GM23338 (cell line): ENCODE measurements at regions not wholly inside any gene's neighbourhood (a gene's known extent, or its start where the extent isn't known, plus 50 kb on each side); places are given as distances from the start of the nearest gene placed in this dataset.

Source experiments
- ATAC-seq: fragments of 200-7000 bp; cut with Tn5 transposase; 3 replicates; pipeline ENCODE4 v1.9.1; 2020
- DNase-seq: peaks from one replicate; pipeline ENCODE4 v3.0.0-alpha.2; 2015; ENCODE audit warnings: low spot score
- H2AFZ ChIP-seq: fragments of 200-600 bp; sonication (generic); 2 replicates; pipeline ENCODE4 v1.8.0; 2016; ENCODE audit warnings: antibody characterized with exemption, mild to moderate bottlenecking, moderate library complexity
- H3F3A ChIP-seq: fragments of 200-600 bp; sonication (generic); replicated peaks from 2 replicates; pipeline ENCODE4 v1.8.0; 2017; ENCODE audit warnings: antibody characterized with exemption, mixed run types, low read depth
- H3K27ac ChIP-seq: fragments of 200-600 bp; sonication (generic); 2 replicates; pipeline ENCODE4 v1.6.1; 2016; ENCODE audit warnings: low read depth
- H3K27me3 ChIP-seq: fragments of 200-600 bp; sonication (generic); 2 replicates; pipeline ENCODE4 v1.8.0; 2016; ENCODE audit warnings: mild to moderate bottlenecking, mixed run types, moderate library complexity; ENCODE audit not compliant: insufficient read depth
- H3K36me3 ChIP-seq: fragments of 200-600 bp; sonication (generic); 2 replicates; pipeline ENCODE4 v1.8.0; 2016; ENCODE audit warnings: mild to moderate bottlenecking; ENCODE audit not compliant: insufficient read depth
- H3K4me1 ChIP-seq: fragments of 200-600 bp; sonication (generic); 2 replicates; pipeline ENCODE4 v1.8.0; 2016; ENCODE audit warnings: mild to moderate bottlenecking, moderate library complexity; ENCODE audit not compliant: insufficient read depth
- H3K4me2 ChIP-seq: fragments of 200-600 bp; sonication (generic); 2 replicates; pipeline ENCODE4 v1.7.1; 2017; ENCODE audit warnings: mixed run types
- H3K4me3 ChIP-seq: fragments of 200-600 bp; sonication (generic); 2 replicates; pipeline ENCODE4 v1.6.1; 2016; ENCODE audit warnings: mixed run types
- H3K79me2 ChIP-seq: fragments of 200-600 bp; sonication (generic); replicated peaks from 2 replicates; pipeline ENCODE4 v1.8.0; 2017; ENCODE audit warnings: mild to moderate bottlenecking; ENCODE audit not compliant: insufficient read depth
- H3K9me2 ChIP-seq: fragments of 200-600 bp; sonication (generic); 2 replicates; pipeline ENCODE4 v1.8.0; 2017; ENCODE audit not compliant: insufficient read depth
- H4K20me1 ChIP-seq: fragments of 200-600 bp; sonication (generic); replicated peaks from 2 replicates; pipeline ENCODE4 v1.8.0; 2017; ENCODE audit warnings: mild to moderate bottlenecking; ENCODE audit not compliant: insufficient read depth
- H3K27ac Mint-ChIP-seq: 2 replicates; pipeline ENCODE4 v1.8.0; 2020; ENCODE audit warnings: inconsistent platforms, mild to moderate bottlenecking, moderate library complexity, mixed read lengths
- H3K27me3 Mint-ChIP-seq: 3 replicates; pipeline ENCODE4 v1.8.0; 2022; ENCODE audit warnings: low read depth, mild to moderate bottlenecking, moderate library complexity, mixed read lengths, inconsistent platforms; ENCODE audit not compliant: insufficient read depth, poor library complexity
- H3K36me3 Mint-ChIP-seq: 3 replicates; pipeline ENCODE4 v1.8.0; 2021; ENCODE audit warnings: low read depth, mild to moderate bottlenecking, inconsistent platforms, moderate library complexity, mixed read lengths
- H3K4me1 Mint-ChIP-seq: 3 replicates; pipeline ENCODE4 v1.8.0; 2020; ENCODE audit warnings: mild to moderate bottlenecking, inconsistent platforms, mixed read lengths
- H3K4me3 Mint-ChIP-seq: 3 replicates; pipeline ENCODE4 v1.8.0; 2021; ENCODE audit warnings: moderate library complexity, mild to moderate bottlenecking, inconsistent platforms, mixed read lengths
- H3K9me3 Mint-ChIP-seq: 3 replicates; pipeline ENCODE4 v1.8.0; 2020; ENCODE audit warnings: moderate library complexity, mild to moderate bottlenecking, inconsistent platforms, mixed read lengths
- CREB1 ChIP-seq: fragments of 250-450 bp; sonication (Bioruptor Pico); IDR thresholded peaks from 2 replicates; pipeline ENCODE4 v1.5.0; 2020; ENCODE audit warnings: low read depth, mild to moderate bottlenecking, moderate library complexity
- CTCF ChIP-seq, 2 experiments: fragments of 200-600 bp in 1 of 2; sonication (generic) in 1 of 2; conservative IDR thresholded peaks; 2 replicates each; pipeline versions ENCODE4 v1.5.1 to v1.6.1; 2016 to 2017; ENCODE audit warnings: antibody characterized with exemption in 2 of 2, low read depth in 2 of 2, mild to moderate bottlenecking in 2 of 2, moderate library complexity in 1 of 2
- EZH2 ChIP-seq: fragments of 200-600 bp; sonication (generic); IDR thresholded peaks from one replicate; pipeline ENCODE4 v1.8.0; 2017; ENCODE audit warnings: antibody characterized with exemption, mild to moderate bottlenecking, low read depth; ENCODE audit not compliant: unreplicated experiment
- EZH2phosphoT487 ChIP-seq: fragments of 200-600 bp; sonication (generic); IDR thresholded peaks from one replicate; pipeline ENCODE4 v1.8.1; 2018; ENCODE audit warnings: antibody characterized with exemption; ENCODE audit not compliant: unreplicated experiment
- JUNB ChIP-seq: IDR thresholded peaks from one replicate; pipeline ENCODE4 v1.6.1; 2016; ENCODE audit warnings: antibody characterized with exemption; ENCODE audit not compliant: unreplicated experiment
- NANOG ChIP-seq: IDR thresholded peaks from 2 replicates; pipeline ENCODE4 v1.6.1; 2016; ENCODE audit warnings: antibody characterized with exemption, borderline replicate concordance
- POLR2AphosphoS5 ChIP-seq: IDR thresholded peaks from 2 replicates; pipeline ENCODE4 v1.6.1; 2016; ENCODE audit warnings: antibody characterized with exemption, low read depth
- STAT1 ChIP-seq: IDR thresholded peaks from one replicate; pipeline ENCODE4 v1.6.1; 2016; ENCODE audit warnings: antibody characterized with exemption; ENCODE audit not compliant: unreplicated experiment
- ZNF114 ChIP-seq: fragments of 250-450 bp; sonication (Bioruptor Pico); IDR thresholded peaks from 2 replicates; pipeline ENCODE4 v1.5.0; 2020; ENCODE audit warnings: mild to moderate bottlenecking, moderate library complexity
- ZNF331 ChIP-seq: fragments of 250-450 bp; sonication (Bioruptor Pico); IDR thresholded peaks from 2 replicates; pipeline ENCODE4 v1.5.0; 2020; ENCODE audit warnings: low read depth, mild to moderate bottlenecking, moderate library complexity
- ZNF462 ChIP-seq: fragments of 250-450 bp; sonication (Bioruptor Pico); IDR thresholded peaks from 2 replicates; pipeline ENCODE4 v1.5.0; 2020; ENCODE audit warnings: mild to moderate bottlenecking, moderate library complexity
- TF ChIP-seq, protein P1 (sequence below): IDR thresholded peaks from 2 replicates; pipeline ENCODE4 v1.6.1; 2016; ENCODE audit warnings: antibody characterized with exemption
- TF ChIP-seq, protein P2 (sequence below): IDR thresholded peaks from one replicate; pipeline ENCODE4 v1.6.1; 2018; ENCODE audit warnings: antibody characterized with exemption; ENCODE audit not compliant: unreplicated experiment

DNA sequence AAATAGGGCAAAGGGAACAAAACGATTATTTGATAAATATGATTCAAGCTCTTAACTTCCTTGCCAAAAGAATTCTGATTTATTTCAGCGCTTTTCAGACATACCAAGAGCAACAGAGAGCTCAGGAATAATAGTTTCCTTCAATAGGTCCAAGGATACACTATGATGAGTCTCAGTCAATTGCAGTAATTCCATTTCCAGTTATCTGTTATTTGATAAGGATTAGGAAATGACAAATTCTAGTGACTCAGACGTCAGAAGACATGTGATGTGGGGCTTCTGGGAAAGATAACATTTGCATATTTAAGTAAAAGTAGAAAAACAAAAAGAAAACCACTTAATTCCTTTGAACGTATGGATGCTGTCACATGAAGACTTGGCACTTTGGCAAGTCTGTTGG, 1250.8 kb upstream of the CDH18 start:
- Histone ChIP-seq H3K27me3 (no peaks in the 10 kb centered on the region), H3K79me2 (no peaks in the 10 kb centered on the region), H3K4me1 (no peaks in the 10 kb centered on the region), H3F3A (no peaks in the 10 kb centered on the region), H4K20me1 (no peaks in the 10 kb centered on the region), H3K9me2 (no peaks in the 10 kb centered on the region), H2AFZ (no peak overlapping the region), H3K36me3 (no peaks in the 10 kb centered on the region), H3K4me2 (no peak overlapping the region), H3K27ac (no peak overlapping the region), H3K4me3 (no peak overlapping the region)
- DNase-seq (no peak), ATAC-seq (no peak)
- Mint-ChIP-seq H3K27me3 (no peaks in the 10 kb centered on the region), H3K27ac (no peak overlapping the region), H3K9me3 (no peaks in the 10 kb centered on the region), H3K4me3 (no peak overlapping the region), H3K36me3 (no peaks in the 10 kb centered on the region), H3K4me1 (no peaks in the 10 kb centered on the region)
- TF ChIP-seq, protein P1, sequence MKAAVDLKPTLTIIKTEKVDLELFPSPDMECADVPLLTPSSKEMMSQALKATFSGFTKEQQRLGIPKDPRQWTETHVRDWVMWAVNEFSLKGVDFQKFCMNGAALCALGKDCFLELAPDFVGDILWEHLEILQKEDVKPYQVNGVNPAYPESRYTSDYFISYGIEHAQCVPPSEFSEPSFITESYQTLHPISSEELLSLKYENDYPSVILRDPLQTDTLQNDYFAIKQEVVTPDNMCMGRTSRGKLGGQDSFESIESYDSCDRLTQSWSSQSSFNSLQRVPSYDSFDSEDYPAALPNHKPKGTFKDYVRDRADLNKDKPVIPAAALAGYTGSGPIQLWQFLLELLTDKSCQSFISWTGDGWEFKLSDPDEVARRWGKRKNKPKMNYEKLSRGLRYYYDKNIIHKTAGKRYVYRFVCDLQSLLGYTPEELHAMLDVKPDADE = no peak
- TF ChIP-seq ZNF331 (CRISPR knock-in tag) = no peak
- TF ChIP-seq EZH2phosphoT487 = no peak
- TF ChIP-seq, protein P2, sequence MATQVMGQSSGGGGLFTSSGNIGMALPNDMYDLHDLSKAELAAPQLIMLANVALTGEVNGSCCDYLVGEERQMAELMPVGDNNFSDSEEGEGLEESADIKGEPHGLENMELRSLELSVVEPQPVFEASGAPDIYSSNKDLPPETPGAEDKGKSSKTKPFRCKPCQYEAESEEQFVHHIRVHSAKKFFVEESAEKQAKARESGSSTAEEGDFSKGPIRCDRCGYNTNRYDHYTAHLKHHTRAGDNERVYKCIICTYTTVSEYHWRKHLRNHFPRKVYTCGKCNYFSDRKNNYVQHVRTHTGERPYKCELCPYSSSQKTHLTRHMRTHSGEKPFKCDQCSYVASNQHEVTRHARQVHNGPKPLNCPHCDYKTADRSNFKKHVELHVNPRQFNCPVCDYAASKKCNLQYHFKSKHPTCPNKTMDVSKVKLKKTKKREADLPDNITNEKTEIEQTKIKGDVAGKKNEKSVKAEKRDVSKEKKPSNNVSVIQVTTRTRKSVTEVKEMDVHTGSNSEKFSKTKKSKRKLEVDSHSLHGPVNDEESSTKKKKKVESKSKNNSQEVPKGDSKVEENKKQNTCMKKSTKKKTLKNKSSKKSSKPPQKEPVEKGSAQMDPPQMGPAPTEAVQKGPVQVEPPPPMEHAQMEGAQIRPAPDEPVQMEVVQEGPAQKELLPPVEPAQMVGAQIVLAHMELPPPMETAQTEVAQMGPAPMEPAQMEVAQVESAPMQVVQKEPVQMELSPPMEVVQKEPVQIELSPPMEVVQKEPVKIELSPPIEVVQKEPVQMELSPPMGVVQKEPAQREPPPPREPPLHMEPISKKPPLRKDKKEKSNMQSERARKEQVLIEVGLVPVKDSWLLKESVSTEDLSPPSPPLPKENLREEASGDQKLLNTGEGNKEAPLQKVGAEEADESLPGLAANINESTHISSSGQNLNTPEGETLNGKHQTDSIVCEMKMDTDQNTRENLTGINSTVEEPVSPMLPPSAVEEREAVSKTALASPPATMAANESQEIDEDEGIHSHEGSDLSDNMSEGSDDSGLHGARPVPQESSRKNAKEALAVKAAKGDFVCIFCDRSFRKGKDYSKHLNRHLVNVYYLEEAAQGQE = no peak
- no peak for TF ChIP-seq ZNF114 (CRISPR knock-in tag)
- no peak for TF ChIP-seq NANOG
- TF ChIP-seq STAT1 = no peak
- no peak for TF ChIP-seq EZH2
- TF ChIP-seq ZNF462 = no peak
- no peak for TF ChIP-seq CTCF (conservative IDR thresholded peaks at IDR 0.05; ENCODE audit: low read depth in 2 of 2)
- TF ChIP-seq POLR2AphosphoS5 = no peak
- TF ChIP-seq CREB1 = no peak
- no peak for TF ChIP-seq JUNB
